HG02642 (cell line): ENCODE measurements at regions not wholly inside any gene's neighbourhood (a gene's known extent, or its start where the extent isn't known, plus 50 kb on each side); places are given as distances from the start of the nearest gene placed in this dataset.
"Not testable (repeated sequence)": the region's sequence is repeated elsewhere in the genome, so short reads cannot be mapped to it uniquely, and the experiment has no call there.

Experiments
- ATAC-seq: cut with Tn5 transposase; IDR thresholded peaks from one replicate; pipeline ENCODE4 v1.9.1; 2021; ENCODE audit warnings: mild to moderate bottlenecking; ENCODE audit not compliant: unreplicated experiment, poor library complexity

GRCh38 chr4:1589098-1589497 lies 95.0 kb downstream of the FAM53A start:
- ATAC-seq = no peak

DNA sequence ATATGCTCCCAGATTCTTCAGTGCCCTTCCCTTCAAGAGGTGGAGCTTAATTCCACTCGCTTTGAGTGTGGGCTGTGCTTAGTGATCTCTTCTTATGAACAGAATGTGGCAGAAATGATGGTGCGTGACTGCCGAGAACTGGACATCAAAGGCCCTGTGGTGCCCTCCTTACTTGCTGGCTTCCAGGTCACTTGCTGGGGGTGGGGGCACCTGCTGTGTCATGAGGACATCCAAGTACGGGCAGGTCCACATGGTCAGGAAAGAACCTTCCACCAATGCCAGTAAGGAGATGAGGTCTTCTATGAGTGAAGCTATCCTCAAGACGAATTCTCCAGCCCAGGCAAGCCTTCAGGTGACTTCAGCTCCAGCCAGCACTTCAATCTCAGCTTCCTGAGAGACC lies 95.8 kb downstream of the FAM53A start:
- no peak for ATAC-seq

DNA sequence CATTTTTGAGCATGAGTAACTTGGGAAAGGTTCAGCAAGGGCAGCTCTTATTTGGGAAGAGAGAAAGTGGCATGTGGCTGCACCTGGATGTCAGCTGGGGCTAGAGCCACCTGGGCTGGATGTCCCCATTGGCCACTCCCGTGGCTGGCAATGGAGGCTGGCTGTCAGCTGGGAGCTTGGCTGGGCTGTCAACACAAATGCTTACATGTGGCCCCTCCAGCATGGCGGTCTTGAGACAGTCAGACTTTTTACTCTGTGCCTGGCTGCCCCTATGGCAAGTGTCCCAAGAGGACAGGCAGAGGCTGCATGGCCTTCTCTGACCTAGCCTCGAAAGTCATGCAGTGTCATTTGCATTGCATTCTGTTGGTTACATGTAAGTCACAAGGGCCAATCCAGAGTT lies 99.6 kb downstream of the FAM53A start:
- no peak for ATAC-seq

- no peak for ATAC-seq
Observed at GRCh38 chr4:1583859-1584258, 100.3 kb downstream of the FAM53A start.

GRCh38 chr4:1583051-1583785 lies 100.9 kb downstream of the FAM53A start:
- no peak for ATAC-seq

- no peak for ATAC-seq
Observed at GRCh38 chr4:1582227-1582626, 101.9 kb downstream of the FAM53A start.

GRCh38 chr4:1581164-1581894 lies 102.8 kb downstream of the FAM53A start:
- ATAC-seq = not testable (repeated sequence)

- not testable (repeated sequence) for ATAC-seq
Observed at GRCh38 chr4:1580692-1581012, 103.5 kb downstream of the FAM53A start.

DNA sequence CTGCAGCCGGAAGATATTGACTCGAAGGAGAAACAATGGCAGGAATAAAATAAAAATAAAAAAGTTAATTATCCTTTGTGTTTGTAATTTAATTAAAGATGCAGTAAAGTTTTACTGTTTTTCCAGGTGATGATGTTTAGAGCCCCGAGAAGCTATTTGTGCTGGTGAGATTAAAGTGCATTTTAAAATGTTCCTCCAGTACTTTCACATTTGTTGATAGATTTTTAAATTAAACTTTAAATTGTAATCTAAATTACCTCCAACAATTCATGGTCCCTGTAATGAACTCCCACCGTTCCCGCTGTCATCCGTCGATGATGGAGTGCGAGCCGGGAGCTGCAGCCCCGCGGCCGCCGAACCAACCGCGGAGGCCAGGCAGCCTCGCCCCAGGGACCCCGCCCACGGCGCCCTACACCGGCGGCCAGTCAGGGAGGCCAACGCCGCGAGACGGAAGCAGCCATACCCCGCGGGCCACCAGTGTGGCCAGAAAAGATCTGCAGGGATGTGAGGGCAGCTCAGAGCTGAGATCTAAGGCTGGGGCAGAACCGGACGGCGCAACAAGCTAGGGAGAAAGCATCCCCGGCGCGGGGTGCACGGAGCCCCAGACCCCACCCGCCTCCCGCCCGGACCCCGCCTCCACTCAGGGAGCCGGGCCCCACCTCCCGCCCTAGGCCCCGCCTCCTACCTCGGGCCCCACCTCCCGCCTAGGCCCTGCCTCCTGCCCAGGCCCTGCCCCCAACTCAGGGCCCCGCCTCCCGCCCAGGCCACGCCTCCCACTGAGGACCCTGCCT lies 104.0 kb downstream of the FAM53A start:
- ATAC-seq = no peak

DNA sequence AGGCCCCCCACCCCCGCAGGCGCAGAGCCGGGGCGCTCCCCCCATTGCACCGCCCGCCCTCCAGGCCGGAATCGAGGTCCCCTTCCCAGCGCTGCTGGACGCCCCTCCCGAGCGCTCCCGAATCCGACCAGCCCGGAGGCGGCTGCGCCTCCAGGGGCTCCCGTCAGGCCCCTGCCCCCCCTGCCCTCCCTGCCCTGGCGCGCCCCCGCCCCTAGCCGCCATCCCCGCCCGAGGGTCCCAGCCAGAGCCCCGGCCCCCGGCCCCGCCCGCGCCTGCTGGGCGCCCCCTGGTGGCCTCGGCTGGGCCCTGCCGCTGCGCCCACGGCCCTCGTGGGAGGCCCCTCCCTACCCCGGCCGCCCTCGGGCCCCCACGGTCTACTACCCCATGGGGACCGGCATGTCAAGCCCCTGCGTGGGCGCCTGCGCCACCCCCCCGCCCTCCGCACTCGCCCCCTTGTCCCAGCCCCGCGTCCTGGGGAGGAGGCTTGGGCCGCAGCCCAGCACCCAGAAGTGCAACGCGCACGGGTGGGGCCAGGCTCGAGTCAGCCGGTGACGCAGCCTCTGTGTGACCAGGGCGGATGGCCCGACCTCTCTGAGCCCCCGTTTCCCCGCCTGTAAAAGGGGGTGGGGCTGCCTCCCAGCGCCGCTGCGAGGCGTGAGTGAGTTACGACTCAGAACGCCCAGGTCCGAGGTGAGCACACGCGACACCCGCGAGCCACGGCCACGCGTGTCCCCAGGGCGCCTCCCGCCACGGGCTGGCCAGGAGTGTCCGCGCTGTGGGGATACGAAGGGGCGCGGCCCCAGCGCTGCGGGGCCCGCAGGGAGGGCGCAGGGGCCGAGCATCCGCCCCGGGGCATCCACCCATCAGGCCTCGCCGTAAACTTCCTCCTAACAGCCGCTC lies 104.9 kb downstream of the FAM53A start:
- peak; percentile 46 for ATAC-seq

GRCh38 chr4:1578251-1578773 lies 105.8 kb downstream of the FAM53A start:
- ATAC-seq = no peak

DNA sequence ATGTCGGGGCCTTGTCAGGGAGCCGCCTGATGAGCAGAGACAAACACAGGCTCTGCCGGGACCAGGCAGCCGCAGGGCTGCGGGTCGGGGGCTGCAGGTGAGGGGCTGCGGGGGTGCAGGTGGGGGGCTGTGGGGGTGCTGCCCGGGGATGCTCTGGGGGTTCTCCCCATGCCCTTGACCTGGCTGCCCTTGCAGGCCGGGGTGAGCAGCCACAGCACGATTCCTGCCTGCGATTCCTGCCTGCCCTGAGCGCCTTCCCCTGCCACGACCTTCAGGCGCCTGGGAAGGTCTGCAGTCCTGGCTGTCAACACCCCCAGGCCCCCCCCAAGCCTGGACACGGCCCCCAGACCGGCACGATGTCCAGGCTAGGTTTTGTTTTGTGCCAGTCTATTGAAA lies 106.3 kb downstream of the FAM53A start:
- ATAC-seq = no peak

DNA sequence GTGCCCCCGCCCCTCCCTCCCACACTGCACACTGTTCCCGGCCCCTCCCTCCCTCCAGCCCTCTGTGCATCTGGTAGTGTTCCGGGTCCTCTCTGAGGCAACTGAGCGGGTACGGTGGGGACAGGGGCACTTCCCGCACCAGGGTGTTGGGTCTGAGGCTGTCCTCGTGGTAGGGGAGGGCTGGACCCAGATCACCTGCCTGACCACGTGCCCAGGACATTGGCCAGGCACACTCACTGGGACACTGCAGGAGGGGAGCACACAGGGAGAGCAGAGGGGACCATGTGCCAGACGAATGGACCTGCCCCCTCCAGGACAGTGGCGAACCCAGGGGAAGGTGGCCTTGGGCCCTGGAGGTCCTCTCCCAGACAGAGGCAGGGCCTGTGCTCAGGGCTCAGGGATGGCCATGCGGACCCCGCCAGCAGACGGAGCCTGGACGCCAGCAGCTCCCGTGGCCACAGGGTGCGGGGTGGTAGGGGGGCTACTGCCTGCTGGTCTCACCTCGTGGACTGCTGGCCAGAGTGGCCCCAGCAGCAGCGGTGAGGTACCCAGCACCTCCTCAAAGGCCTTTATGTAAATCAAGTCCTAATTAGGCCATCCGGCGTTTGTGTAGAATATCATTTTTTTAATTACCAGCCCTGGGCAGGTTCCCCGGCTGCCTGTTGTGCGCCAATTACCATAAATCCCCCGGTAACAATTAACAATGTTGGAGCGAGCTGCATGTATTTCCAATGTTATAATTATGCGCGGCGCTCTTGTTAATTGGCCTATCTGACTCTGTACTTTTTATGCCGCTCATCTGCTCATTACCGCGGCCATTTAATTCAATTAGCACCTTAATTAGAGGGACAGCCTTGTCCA lies 106.9 kb downstream of the FAM53A start:
- no peak for ATAC-seq

GRCh38 chr4:1576304-1576960 lies 107.7 kb downstream of the FAM53A start:
- ATAC-seq = no peak

- no peak for ATAC-seq
Observed at GRCh38 chr4:1575418-1576303, 108.5 kb downstream of the FAM53A start.

DNA sequence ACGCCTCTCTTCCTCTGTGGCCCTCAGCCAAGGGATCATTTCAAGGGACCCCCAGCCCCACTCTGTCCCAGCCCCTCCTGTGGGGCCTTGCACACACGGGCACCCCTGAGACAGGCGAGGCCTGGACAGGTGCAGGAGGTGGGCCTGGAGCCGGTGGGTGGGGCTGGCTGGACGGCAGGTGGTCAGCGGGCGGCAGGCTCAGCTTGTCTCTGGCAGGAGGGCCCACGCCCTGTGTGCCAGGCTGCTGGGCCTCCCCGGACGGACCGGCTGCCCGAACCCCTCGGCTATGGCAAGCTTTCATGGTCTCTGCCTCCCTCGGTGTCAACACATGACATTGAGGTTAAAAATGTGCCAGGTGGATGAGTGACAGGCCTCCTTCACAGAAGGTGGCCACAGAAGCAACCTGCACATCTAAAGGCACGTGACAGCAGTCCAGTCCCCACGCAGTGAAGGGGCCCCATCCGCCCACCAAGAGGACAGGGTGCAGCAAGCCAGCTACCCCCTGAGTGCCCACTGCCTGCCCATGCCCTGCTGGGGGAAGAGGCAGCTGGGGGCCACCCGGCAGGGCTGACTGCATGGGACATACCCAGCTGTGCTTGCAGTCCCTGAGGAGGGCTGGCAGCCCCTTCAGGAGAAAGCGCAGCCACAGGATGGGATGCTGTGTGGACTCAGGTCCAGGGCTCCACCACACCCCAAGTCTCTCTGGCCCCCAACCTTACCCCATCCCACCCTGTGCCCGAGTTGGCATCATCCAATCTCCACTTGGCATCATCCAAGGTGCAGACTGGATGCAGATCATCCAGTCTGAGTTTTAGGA lies 109.3 kb downstream of the FAM53A start:
- no peak for ATAC-seq
